RWPE1 (cell line): ENCODE measurements at regions not wholly inside any gene's neighbourhood (a gene's known extent, or its start where the extent isn't known, plus 50 kb on each side); places are given as distances from the start of the nearest gene placed in this dataset.

Source experiments
- CTCF ChIA-PET: fragments of 350-600 bp; sonication (Branson Sonifier 250); formaldehyde crosslinking; extraction: SDS; loops from one replicate; lab custom pipeline; 2021; lab: Yijun Ruan, JAX
- POLR2A ChIA-PET: fragments of 400-600 bp; formaldehyde crosslinking; extraction: SDS; loops from one replicate; lab custom pipeline; 2020; ENCODE audit warnings: antibody characterized with exemption; ENCODE audit not compliant: low non-redundant PET; lab: Yijun Ruan, JAX
- DNase-seq: peaks from one replicate; pipeline ENCODE4 v3.0.0; 2012; ENCODE audit warnings: low spot score
- H3K27ac ChIP-seq: fragments of 450-650 bp; 2 replicates; pipeline ENCODE4 v1.5.1; 2017
- CTCF ChIP-seq: fragments of 450-650 bp; conservative IDR thresholded peaks from 2 replicates; pipeline ENCODE4 v1.5.1; 2017; ENCODE audit warnings: low read depth, mild to moderate bottlenecking

DNA sequence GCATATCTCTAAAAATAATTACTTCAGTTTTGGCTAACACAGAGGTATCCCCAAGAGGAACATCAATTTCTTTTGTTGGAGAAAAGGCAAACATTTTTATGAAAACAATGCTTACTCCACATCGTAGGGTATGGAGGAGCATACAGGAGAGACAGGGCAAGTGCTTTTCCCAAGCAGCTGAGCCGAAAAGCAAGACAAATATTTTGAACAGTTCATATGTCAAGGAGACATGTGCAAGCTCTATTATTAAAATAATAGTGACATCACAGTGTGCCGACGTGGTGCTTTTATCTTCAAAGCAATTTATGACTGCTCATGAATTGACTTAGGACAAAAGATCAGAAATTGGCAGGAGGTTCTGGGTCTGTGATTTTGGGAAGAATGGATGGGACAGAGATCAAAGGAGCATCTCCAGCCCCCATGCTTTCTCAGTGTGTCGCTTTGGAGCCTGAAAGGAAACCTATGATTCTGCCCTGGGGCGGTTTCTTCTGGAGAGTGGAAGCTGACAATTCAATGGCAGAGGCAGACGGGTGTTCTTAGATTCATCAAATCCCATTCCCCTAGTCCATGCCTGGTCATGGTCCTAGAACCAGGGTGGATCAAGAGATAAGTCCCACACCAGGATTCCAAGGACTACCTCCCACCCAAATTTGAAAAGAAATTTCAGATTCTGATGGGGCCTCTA, 97.1 kb downstream of the JCAD start:
- TF ChIP-seq CTCF: no peak
- no peak overlapping the region for H3K27ac ChIP-seq
- CTCF ChIA-PET: no interaction called here
- no peak for DNase-seq
- POLR2A ChIA-PET: no interaction called here

DNA sequence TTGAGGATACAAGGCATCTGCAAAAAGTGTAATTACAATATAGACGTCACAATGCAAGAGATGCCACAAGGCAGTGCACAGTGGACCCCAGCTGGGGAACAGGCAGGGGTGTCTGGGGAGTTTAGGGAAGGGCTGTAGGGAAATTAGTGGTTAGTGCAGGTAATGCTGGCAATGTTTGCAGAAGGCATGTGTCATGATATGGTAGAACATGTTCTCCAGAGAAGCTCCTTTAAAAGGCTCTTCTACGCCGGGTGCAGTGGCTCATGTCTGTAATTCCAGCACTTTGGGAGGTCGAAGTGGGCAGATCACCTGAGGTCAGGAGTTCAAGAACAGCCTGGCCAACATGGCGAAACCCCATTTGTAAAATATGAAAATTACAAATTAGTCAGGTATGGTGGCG, 98.0 kb downstream of the JCAD start:
- POLR2A ChIA-PET: no interaction called here
- CTCF ChIA-PET: no interaction called here
- H3K27ac ChIP-seq: no peak overlapping the region
- no peak for TF ChIP-seq CTCF
- no peak for DNase-seq

DNA sequence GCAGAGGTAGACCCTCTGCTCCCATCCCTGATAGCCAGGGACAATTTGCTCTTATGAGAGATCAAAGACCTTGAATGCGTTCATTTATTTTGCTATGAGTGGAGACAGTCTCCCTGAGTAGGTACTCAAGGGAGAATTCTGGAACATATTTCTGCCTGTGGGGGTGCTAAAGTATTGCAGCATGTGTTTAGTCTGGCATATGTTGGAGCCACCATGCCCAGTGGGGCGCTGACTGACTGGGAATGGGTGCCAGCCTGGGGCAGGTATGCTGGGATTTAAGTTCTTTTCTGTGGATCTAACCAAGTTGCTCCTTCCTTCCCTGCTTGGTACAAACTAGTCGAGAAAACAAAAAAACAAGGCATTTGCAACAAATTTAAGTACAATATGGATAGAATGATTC, 99.1 kb downstream of the JCAD start:
- ChIA-PET CTCF (interaction anchor here (0.7 kb wide), 1 partner anchor 288 kb away, joined by 3 read pairs; no protein-coding TSS in a partner anchor), POLR2A (no interaction called here)
- no peak for TF ChIP-seq CTCF
- DNase-seq: no peak
- no peak overlapping the region for H3K27ac ChIP-seq

- no peak overlapping the region for H3K27ac ChIP-seq
- no peak for DNase-seq
- CTCF ChIA-PET: no interaction called here
- no peak for TF ChIP-seq CTCF
- POLR2A ChIA-PET: no interaction called here
Measured at GRCh38 chr10:29959586-29959985, 99.8 kb downstream of the JCAD start.

GRCh38 chr10:29958440-29958839, 100.9 kb downstream of the JCAD start:
- no peak overlapping the region for H3K27ac ChIP-seq
- POLR2A ChIA-PET: no interaction called here
- TF ChIP-seq CTCF: no peak
- DNase-seq: no peak
- CTCF ChIA-PET: no interaction called here

- POLR2A ChIA-PET: no interaction called here
- no peak for TF ChIP-seq CTCF
- no peak for DNase-seq
- H3K27ac ChIP-seq: peak overlapping the region; percentile 77
- CTCF ChIA-PET: no interaction called here
Measured at GRCh38 chr10:29957907-29958331, 101.5 kb downstream of the JCAD start.
